ENCODE measurements at regions not wholly inside any gene's neighbourhood (a gene's known extent, or its start where the extent isn't known, plus 50 kb on each side); places are given as distances from the start of the nearest gene placed in this dataset.

DNA sequence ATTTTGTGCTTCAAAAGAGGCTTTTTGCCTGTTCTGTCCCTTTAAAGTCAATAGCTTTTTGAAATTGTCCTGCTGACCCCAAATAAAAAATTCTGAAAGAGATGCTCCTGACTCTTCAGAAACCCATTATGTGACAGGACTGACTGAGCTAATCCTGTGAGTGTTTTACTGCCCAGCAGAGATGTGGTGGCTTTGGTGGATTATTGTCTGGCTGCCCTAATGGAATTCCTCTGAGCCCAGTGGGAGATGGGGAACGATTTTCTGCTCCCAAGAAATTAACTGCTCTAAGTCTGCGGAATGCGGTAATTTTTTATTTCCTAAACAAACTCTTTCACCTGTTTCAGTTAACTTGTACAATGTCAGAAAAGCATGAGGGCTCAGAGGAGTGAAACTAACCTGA lies 258.2 kb downstream of the IKZF2 start:
- H3K4me1 ChIP-seq (ENCODE audit: insufficient read depth) = no peaks in the 10 kb centered on the region
- Mint-ChIP-seq H3K27me3 (ENCODE audit: insufficient read depth, low read depth, poor library complexity) (no peaks in the 10 kb centered on the region), H3K36me3 (ENCODE audit: low read depth) (no peaks in the 10 kb centered on the region), H3K9me3 (no peaks in the 10 kb centered on the region), H3K4me1 (no peaks in the 10 kb centered on the region), H3K4me3 (no peak overlapping the region), H3K27ac (no peak overlapping the region)
- H3K27ac ChIP-seq (ENCODE audit: low read depth) = no peak overlapping the region
- DNase-seq (ENCODE audit: low spot score) (no peak), ATAC-seq (no peak)
- no peaks in the 10 kb centered on the region for H3F3A ChIP-seq (replicated peaks; ENCODE audit: low read depth)
- H3K36me3 ChIP-seq (ENCODE audit: insufficient read depth) = no peaks in the 10 kb centered on the region
- no peaks in the 10 kb centered on the region for H3K27me3 ChIP-seq (ENCODE audit: insufficient read depth)
- H2AFZ ChIP-seq = no peak overlapping the region
- no peak overlapping the region for H3K4me3 ChIP-seq
- no peaks in the 10 kb centered on the region; the same call in 1 of the 2 replicates for H3K9me2 ChIP-seq (ENCODE audit: insufficient read depth)
- TF ChIP-seq STAT1 (IDR thresholded peaks at IDR 0.05; ENCODE audit: unreplicated experiment) (no peak), NANOG (IDR thresholded peaks at IDR 0.05; ENCODE audit: borderline replicate concordance) (no peak), EZH2phosphoT487 (IDR thresholded peaks at IDR 0.05; ENCODE audit: unreplicated experiment) (no peak), ZNF331 (CRISPR knock-in tag; IDR thresholded peaks at IDR 0.05; ENCODE audit: low read depth) (no peak), POLR2AphosphoS5 (IDR thresholded peaks at IDR 0.05; ENCODE audit: low read depth) (no peak), EZH2 (IDR thresholded peaks at IDR 0.05; ENCODE audit: low read depth, unreplicated experiment) (no peak), CREB1 (CRISPR knock-in tag; IDR thresholded peaks at IDR 0.05; ENCODE audit: low read depth) (no peak)
- TF ChIP-seq, protein P1, sequence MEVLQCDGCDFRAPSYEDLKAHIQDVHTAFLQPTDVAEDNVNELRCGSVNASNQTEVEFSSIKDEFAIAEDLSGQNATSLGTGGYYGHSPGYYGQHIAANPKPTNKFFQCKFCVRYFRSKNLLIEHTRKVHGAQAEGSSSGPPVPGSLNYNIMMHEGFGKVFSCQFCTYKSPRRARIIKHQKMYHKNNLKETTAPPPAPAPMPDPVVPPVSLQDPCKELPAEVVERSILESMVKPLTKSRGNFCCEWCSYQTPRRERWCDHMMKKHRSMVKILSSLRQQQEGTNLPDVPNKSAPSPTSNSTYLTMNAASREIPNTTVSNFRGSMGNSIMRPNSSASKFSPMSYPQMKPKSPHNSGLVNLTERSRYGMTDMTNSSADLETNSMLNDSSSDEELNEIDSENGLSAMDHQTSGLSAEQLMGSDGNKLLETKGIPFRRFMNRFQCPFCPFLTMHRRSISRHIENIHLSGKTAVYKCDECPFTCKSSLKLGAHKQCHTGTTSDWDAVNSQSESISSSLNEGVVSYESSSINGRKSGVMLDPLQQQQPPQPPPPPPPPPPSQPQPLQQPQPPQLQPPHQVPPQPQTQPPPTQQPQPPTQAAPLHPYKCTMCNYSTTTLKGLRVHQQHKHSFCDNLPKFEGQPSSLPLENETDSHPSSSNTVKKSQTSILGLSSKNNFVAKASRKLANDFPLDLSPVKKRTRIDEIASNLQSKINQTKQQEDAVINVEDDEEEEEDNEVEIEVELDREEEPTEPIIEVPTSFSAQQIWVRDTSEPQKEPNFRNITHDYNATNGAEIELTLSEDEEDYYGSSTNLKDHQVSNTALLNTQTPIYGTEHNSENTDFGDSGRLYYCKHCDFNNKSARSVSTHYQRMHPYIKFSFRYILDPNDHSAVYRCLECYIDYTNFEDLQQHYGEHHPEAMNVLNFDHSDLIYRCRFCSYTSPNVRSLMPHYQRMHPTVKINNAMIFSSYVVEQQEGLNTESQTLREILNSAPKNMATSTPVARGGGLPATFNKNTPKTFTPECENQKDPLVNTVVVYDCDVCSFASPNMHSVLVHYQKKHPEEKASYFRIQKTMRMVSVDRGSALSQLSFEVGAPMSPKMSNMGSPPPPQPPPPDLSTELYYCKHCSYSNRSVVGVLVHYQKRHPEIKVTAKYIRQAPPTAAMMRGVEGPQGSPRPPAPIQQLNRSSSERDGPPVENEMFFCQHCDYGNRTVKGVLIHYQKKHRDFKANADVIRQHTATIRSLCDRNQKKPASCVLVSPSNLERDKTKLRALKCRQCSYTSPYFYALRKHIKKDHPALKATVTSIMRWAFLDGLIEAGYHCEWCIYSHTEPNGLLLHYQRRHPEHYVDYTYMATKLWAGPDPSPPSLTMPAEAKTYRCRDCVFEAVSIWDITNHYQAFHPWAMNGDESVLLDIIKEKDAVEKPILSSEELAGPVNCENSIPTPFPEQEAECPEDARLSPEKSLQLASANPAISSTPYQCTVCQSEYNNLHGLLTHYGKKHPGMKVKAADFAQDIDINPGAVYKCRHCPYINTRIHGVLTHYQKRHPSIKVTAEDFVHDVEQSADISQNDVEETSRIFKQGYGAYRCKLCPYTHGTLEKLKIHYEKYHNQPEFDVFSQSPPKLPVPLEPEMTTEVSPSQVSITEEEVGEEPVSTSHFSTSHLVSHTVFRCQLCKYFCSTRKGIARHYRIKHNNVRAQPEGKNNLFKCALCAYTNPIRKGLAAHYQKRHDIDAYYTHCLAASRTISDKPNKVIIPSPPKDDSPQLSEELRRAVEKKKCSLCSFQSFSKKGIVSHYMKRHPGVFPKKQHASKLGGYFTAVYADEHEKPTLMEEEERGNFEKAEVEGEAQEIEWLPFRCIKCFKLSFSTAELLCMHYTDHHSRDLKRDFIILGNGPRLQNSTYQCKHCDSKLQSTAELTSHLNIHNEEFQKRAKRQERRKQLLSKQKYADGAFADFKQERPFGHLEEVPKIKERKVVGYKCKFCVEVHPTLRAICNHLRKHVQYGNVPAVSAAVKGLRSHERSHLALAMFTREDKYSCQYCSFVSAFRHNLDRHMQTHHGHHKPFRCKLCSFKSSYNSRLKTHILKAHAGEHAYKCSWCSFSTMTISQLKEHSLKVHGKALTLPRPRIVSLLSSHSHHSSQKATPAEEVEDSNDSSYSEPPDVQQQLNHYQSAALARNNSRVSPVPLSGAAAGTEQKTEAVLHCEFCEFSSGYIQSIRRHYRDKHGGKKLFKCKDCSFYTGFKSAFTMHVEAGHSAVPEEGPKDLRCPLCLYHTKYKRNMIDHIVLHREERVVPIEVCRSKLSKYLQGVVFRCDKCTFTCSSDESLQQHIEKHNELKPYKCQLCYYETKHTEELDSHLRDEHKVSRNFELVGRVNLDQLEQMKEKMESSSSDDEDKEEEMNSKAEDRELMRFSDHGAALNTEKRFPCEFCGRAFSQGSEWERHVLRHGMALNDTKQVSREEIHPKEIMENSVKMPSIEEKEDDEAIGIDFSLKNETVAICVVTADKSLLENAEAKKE (CRISPR knock-in tag; IDR thresholded peaks at IDR 0.05) = no peak
- TF ChIP-seq, protein P2, sequence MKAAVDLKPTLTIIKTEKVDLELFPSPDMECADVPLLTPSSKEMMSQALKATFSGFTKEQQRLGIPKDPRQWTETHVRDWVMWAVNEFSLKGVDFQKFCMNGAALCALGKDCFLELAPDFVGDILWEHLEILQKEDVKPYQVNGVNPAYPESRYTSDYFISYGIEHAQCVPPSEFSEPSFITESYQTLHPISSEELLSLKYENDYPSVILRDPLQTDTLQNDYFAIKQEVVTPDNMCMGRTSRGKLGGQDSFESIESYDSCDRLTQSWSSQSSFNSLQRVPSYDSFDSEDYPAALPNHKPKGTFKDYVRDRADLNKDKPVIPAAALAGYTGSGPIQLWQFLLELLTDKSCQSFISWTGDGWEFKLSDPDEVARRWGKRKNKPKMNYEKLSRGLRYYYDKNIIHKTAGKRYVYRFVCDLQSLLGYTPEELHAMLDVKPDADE (IDR thresholded peaks at IDR 0.05) = no peak
- TF ChIP-seq, protein P3, sequence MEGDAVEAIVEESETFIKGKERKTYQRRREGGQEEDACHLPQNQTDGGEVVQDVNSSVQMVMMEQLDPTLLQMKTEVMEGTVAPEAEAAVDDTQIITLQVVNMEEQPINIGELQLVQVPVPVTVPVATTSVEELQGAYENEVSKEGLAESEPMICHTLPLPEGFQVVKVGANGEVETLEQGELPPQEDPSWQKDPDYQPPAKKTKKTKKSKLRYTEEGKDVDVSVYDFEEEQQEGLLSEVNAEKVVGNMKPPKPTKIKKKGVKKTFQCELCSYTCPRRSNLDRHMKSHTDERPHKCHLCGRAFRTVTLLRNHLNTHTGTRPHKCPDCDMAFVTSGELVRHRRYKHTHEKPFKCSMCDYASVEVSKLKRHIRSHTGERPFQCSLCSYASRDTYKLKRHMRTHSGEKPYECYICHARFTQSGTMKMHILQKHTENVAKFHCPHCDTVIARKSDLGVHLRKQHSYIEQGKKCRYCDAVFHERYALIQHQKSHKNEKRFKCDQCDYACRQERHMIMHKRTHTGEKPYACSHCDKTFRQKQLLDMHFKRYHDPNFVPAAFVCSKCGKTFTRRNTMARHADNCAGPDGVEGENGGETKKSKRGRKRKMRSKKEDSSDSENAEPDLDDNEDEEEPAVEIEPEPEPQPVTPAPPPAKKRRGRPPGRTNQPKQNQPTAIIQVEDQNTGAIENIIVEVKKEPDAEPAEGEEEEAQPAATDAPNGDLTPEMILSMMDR (conservative IDR thresholded peaks at IDR 0.05; ENCODE audit: low read depth in 2 of 2) = no peak
- H3K4me2 ChIP-seq = no peak overlapping the region
- no peaks in the 10 kb centered on the region for H4K20me1 ChIP-seq (replicated peaks; ENCODE audit: insufficient read depth)
- no peaks in the 10 kb centered on the region for H3K79me2 ChIP-seq (replicated peaks; ENCODE audit: insufficient read depth)

Measured in GM23338 (cell line).